Neural progenitor cell (in vitro differentiated cells): ENCODE measurements at regions not wholly inside any gene's neighbourhood (a gene's known extent, or its start where the extent isn't known, plus 50 kb on each side); places are given as distances from the start of the nearest gene placed in this dataset.

Experiments used
- DNase-seq: peaks from one replicate; pipeline ENCODE4 v3.0.0-alpha.2; 2016; ENCODE audit warnings: low spot score
- H2AFZ ChIP-seq: fragments of 200-600 bp; sonication (generic); replicated peaks from 2 replicates; pipeline ENCODE4 v1.6.1; 2016; ENCODE audit warnings: antibody characterized with exemption
- H3F3A ChIP-seq: fragments of 200-600 bp; sonication (generic); 2 replicates; pipeline ENCODE4 v1.6.1; 2016; ENCODE audit warnings: antibody characterized with exemption, low read depth
- H3K27ac ChIP-seq: fragments of 200-600 bp; sonication (generic); 2 replicates; pipeline ENCODE4 v1.5.1; 2016; ENCODE audit warnings: mild to moderate bottlenecking
- H3K27me3 ChIP-seq: fragments of 200-600 bp; sonication (generic); 2 replicates; pipeline ENCODE4 v1.6.1; 2016; ENCODE audit warnings: mild to moderate bottlenecking, moderate library complexity
- H3K36me3 ChIP-seq: fragments of 200-600 bp; sonication (generic); 2 replicates; pipeline ENCODE4 v1.5.1; 2016
- H3K4me1 ChIP-seq: fragments of 200-600 bp; sonication (generic); 2 replicates; pipeline ENCODE4 v1.6.1; 2016; ENCODE audit warnings: mixed run types
- H3K4me2 ChIP-seq: fragments of 200-600 bp; sonication (generic); 2 replicates; pipeline ENCODE4 v1.6.1; 2016
- H3K4me3 ChIP-seq: fragments of 200-600 bp; sonication (generic); 2 replicates; pipeline ENCODE4 v1.5.1; 2016
- H3K79me2 ChIP-seq: fragments of 200-600 bp; sonication (generic); 2 replicates; pipeline ENCODE4 v1.6.1; 2016; ENCODE audit warnings: low read depth
- H3K9ac ChIP-seq: fragments of 200-600 bp; sonication (generic); 2 replicates; pipeline ENCODE4 v1.6.1; 2016
- H3K9me3 ChIP-seq: fragments of 200-600 bp; sonication (generic); 2 replicates; pipeline ENCODE4 v1.5.1; 2016; ENCODE audit warnings: low read depth
- H4K20me1 ChIP-seq: fragments of 200-600 bp; sonication (generic); 2 replicates; pipeline ENCODE4 v1.6.1; 2016; ENCODE audit warnings: low read depth
- H3K27ac Mint-ChIP-seq: 3 replicates; pipeline ENCODE4 v1.8.0; 2021; ENCODE audit warnings: mixed read lengths
- H3K27me3 Mint-ChIP-seq: 2 replicates; pipeline ENCODE4 v1.8.0; 2022; ENCODE audit warnings: low read depth, mild to moderate bottlenecking, inconsistent platforms, moderate library complexity, mixed read lengths; ENCODE audit not compliant: insufficient read depth
- H3K36me3 Mint-ChIP-seq: 3 replicates; pipeline ENCODE4 v1.8.0; 2021; ENCODE audit warnings: mixed read lengths
- H3K4me1 Mint-ChIP-seq: 3 replicates; pipeline ENCODE4 v1.8.0; 2021; ENCODE audit warnings: mixed read lengths
- H3K4me3 Mint-ChIP-seq: 3 replicates; pipeline ENCODE4 v1.8.0; 2021; ENCODE audit warnings: mild to moderate bottlenecking, moderate library complexity, mixed read lengths
- H3K9me3 Mint-ChIP-seq: 3 replicates; pipeline ENCODE4 v1.8.0; 2020; ENCODE audit warnings: mixed read lengths
- CTCF ChIP-seq: fragments of 200-600 bp; sonication (generic); IDR thresholded peaks from 2 replicates; pipeline ENCODE4 v1.5.1; 2017; ENCODE audit warnings: antibody characterized with exemption, mild to moderate bottlenecking
- EZH2 ChIP-seq: fragments of 200-600 bp; sonication (generic); IDR thresholded peaks from 2 replicates; pipeline ENCODE4 v1.6.1; 2017; ENCODE audit warnings: antibody characterized with exemption, mild to moderate bottlenecking, moderate library complexity
- EZH2phosphoT487 ChIP-seq: fragments of 200-600 bp; sonication (generic); IDR thresholded peaks from 2 replicates; pipeline ENCODE4 v1.6.1; 2017; ENCODE audit warnings: antibody characterized with exemption

- Mint-ChIP-seq H3K36me3 (no peaks in the 10 kb centered on the region), H3K27ac (no peak overlapping the region)
- no peaks in the 10 kb centered on the region for H3K9me3 ChIP-seq
These were observed 370.8 kb upstream of the MEF2C start for GRCh38 chr5:89253666-89254352.

GRCh38 chr5:89246864-89247263 is 363.9 kb upstream of the MEF2C start:
- Histone ChIP-seq H3K27ac (no peak overlapping the region), H3K4me3 (no peak overlapping the region), H3K4me2 (no peak overlapping the region), H2AFZ (no peak overlapping the region), H3K4me1 (no peaks in the 10 kb centered on the region), H3K27me3 (no peaks in the 10 kb centered on the region), H3K9ac (no peak overlapping the region), H3F3A (no peaks in the 10 kb centered on the region), H3K36me3 (no peaks in the 10 kb centered on the region), H3K79me2 (no peaks in the 10 kb centered on the region), H3K9me3 (no peaks in the 10 kb centered on the region), H4K20me1 (no peaks in the 10 kb centered on the region)
- no peak for DNase-seq
- no peak overlapping the region for H3K4me3 Mint-ChIP-seq
- H3K27ac Mint-ChIP-seq: no peak overlapping the region
- no peaks in the 10 kb centered on the region for H3K4me1 Mint-ChIP-seq
- no peaks in the 10 kb centered on the region for H3K27me3 Mint-ChIP-seq
- H3K9me3 Mint-ChIP-seq: no peaks in the 10 kb centered on the region
- no peak for TF ChIP-seq EZH2
- no peak for TF ChIP-seq CTCF
- TF ChIP-seq EZH2phosphoT487: no peak
- no peaks in the 10 kb centered on the region for H3K36me3 Mint-ChIP-seq

More at GRCh38 chr5:89253666-89254352, 370.8 kb upstream of the MEF2C start:
- no peak overlapping the region for H3K4me2 ChIP-seq
- no peak for DNase-seq
- H3K36me3 ChIP-seq: no peaks in the 10 kb centered on the region
- H3K4me3 ChIP-seq: no peak overlapping the region
- no peaks in the 10 kb centered on the region for H4K20me1 ChIP-seq
- TF ChIP-seq EZH2: no peak
- no peak for TF ChIP-seq CTCF
- no peak for TF ChIP-seq EZH2phosphoT487
- no peaks in the 10 kb centered on the region for H3K4me1 ChIP-seq
- no peaks in the 10 kb centered on the region for H3F3A ChIP-seq
- no peaks in the 10 kb centered on the region for H3K27me3 Mint-ChIP-seq
- H3K79me2 ChIP-seq: no peaks in the 10 kb centered on the region
- H3K27me3 ChIP-seq: no peaks in the 10 kb centered on the region
- no peak overlapping the region for H3K9ac ChIP-seq
- no peak overlapping the region for H3K27ac ChIP-seq
- no peaks in the 10 kb centered on the region for H3K9me3 Mint-ChIP-seq
- peaks cover 35% of the 10 kb centered on the region for H3K4me1 Mint-ChIP-seq
- H3K4me3 Mint-ChIP-seq: no peak overlapping the region
- H2AFZ ChIP-seq: no peak overlapping the region

- H3K27me3 ChIP-seq: no peaks in the 10 kb centered on the region
- no peak for TF ChIP-seq CTCF
- TF ChIP-seq EZH2phosphoT487: no peak
- TF ChIP-seq EZH2: no peak
- no peak overlapping the region for H2AFZ ChIP-seq
- no peaks in the 10 kb centered on the region for H3K36me3 Mint-ChIP-seq
- H3F3A ChIP-seq: no peaks in the 10 kb centered on the region
- no peaks in the 10 kb centered on the region for H3K9me3 ChIP-seq
- no peaks in the 10 kb centered on the region for H3K9me3 Mint-ChIP-seq
- no peaks in the 10 kb centered on the region for H3K79me2 ChIP-seq
- H3K27ac ChIP-seq: no peak overlapping the region
- H3K9ac ChIP-seq: no peak overlapping the region
- H3K27me3 Mint-ChIP-seq: no peaks in the 10 kb centered on the region
- H3K4me3 ChIP-seq: no peak overlapping the region
- no peak overlapping the region for H3K4me3 Mint-ChIP-seq
- no peaks in the 10 kb centered on the region for H4K20me1 ChIP-seq
- no peak overlapping the region for H3K4me2 ChIP-seq
- H3K4me1 Mint-ChIP-seq: no peaks in the 10 kb centered on the region
- no peaks in the 10 kb centered on the region for H3K36me3 ChIP-seq
- H3K4me1 ChIP-seq: no peaks in the 10 kb centered on the region
- H3K27ac Mint-ChIP-seq: no peak overlapping the region
- no peak for DNase-seq
These were observed 363.3 kb upstream of the MEF2C start for GRCh38 chr5:89246252-89246651.
